Liver (tissue), 3 donors: ENCODE measurements at regions not wholly inside any gene's neighbourhood (a gene's known extent, or its start where the extent isn't known, plus 50 kb on each side); places are given as distances from the start of the nearest gene placed in this dataset.

Source experiments
- CTCF ChIP-seq: fragments of 150-350 bp; IDR thresholded peaks from 2 replicates; pipeline ENCODE4 v1.5.1; 2017; ENCODE audit warnings: improper control_type of control experiment, low read depth, low read length; ENCODE audit not compliant: missing input control
- EGR1 ChIP-seq, 2 donors: IDR thresholded peaks; 2 replicates each; pipeline ENCODE4 v1.6.1; 2016 to 2018; ENCODE audit warnings: antibody characterized with exemption in 2 of 2, low read depth in 2 of 2
- HNF4A ChIP-seq, 2 donors: conservative IDR thresholded peaks; 2 replicates each; pipeline ENCODE4 v1.6.1; 2016; ENCODE audit warnings: antibody characterized with exemption in 2 of 2, mild to moderate bottlenecking in 2 of 2
- RAD21 ChIP-seq, 2 donors: IDR thresholded peaks; 2 replicates each; pipeline ENCODE4 v1.6.1; 2016; ENCODE audit warnings: antibody characterized with exemption in 2 of 2, mild to moderate bottlenecking in 2 of 2
- RXRA ChIP-seq, 2 donors: IDR thresholded peaks; 2 replicates each; pipeline ENCODE4 v1.6.1; 2017 to 2018; ENCODE audit warnings: antibody characterized with exemption in 2 of 2, mild to moderate bottlenecking in 1 of 2
- TAF1 ChIP-seq: conservative IDR thresholded peaks from 2 replicates; pipeline ENCODE4 v1.6.1; 2016; ENCODE audit warnings: antibody characterized with exemption, mild to moderate bottlenecking
- YY1 ChIP-seq: IDR thresholded peaks from 2 replicates; pipeline ENCODE4 v1.6.1; 2016; ENCODE audit warnings: antibody characterized with exemption, mild to moderate bottlenecking
- donor health status: healthy.
- donor health status: healthy.

- no peak for TF ChIP-seq CTCF
- no peak for TF ChIP-seq TAF1
- TF ChIP-seq YY1: no peak
- no peak for TF ChIP-seq RAD21 (IDR thresholded peaks at IDR 0.05)
- TF ChIP-seq EGR1 (IDR thresholded peaks at IDR 0.05; ENCODE audit: low read depth in 2 of 2): no peak
- no peak for TF ChIP-seq RXRA (IDR thresholded peaks at IDR 0.05)
- TF ChIP-seq HNF4A (conservative IDR thresholded peaks at IDR 0.05): no peak
These were observed 313.1 kb downstream of the CBLL2 start for GRCh38 chrX:22585831-22586230.
